Right lobe of liver (tissue), 4 donors: ENCODE measurements at regions not wholly inside any gene's neighbourhood (a gene's known extent, or its start where the extent isn't known, plus 50 kb on each side); places are given as distances from the start of the nearest gene placed in this dataset.

Experiments
- POLR2A ChIP-seq: fragments of 450-650 bp; IDR thresholded peaks from one replicate; pipeline ENCODE4 v1.6.1; 2017; ENCODE audit warnings: antibody characterized with exemption, mild to moderate bottlenecking
- TF ChIP-seq, protein P1 (sequence below), 4 donors: fragments of 200-600 bp in 3 of 4; fragments of 450-650 bp in 1 of 4; IDR thresholded peaks; one replicate each; pipeline versions ENCODE4 v1.5.1 to v1.8.0; 2016 to 2022; ENCODE audit warnings: antibody characterized with exemption in 4 of 4, mild to moderate bottlenecking in 2 of 4
- donor health status: DM: no; HTN: no; CAD: no.
- donor health status: DM: no; HTN: no; CAD: no.
- donor health status: DM: no; HTN: yes; CAD: no.

DNA sequence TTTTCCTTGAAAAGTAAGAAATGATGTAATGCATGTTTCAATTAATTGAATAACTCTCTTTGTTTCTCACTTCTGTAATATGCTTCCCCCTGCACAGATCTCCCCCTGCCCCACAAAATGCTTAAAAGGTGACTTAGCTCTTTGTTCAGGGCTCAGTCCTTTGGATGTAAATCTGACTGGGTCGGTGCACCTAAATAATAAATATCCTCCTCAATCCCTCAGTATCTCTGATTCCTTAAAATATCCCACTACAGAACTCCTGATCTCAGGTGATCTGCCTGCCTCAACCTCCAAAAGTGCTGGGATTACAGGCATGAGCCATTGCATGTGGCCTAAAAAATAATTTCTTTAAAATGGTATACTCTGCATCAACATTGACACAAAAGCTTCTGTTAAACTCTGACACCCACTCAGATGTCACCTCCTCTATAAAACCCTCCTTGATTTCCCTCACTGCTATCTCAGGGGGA, 107.0 kb downstream of the ZNF429 start:
- TF ChIP-seq, protein P1, sequence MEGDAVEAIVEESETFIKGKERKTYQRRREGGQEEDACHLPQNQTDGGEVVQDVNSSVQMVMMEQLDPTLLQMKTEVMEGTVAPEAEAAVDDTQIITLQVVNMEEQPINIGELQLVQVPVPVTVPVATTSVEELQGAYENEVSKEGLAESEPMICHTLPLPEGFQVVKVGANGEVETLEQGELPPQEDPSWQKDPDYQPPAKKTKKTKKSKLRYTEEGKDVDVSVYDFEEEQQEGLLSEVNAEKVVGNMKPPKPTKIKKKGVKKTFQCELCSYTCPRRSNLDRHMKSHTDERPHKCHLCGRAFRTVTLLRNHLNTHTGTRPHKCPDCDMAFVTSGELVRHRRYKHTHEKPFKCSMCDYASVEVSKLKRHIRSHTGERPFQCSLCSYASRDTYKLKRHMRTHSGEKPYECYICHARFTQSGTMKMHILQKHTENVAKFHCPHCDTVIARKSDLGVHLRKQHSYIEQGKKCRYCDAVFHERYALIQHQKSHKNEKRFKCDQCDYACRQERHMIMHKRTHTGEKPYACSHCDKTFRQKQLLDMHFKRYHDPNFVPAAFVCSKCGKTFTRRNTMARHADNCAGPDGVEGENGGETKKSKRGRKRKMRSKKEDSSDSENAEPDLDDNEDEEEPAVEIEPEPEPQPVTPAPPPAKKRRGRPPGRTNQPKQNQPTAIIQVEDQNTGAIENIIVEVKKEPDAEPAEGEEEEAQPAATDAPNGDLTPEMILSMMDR (IDR thresholded peaks at IDR 0.05): no peak
- no peak for TF ChIP-seq POLR2A
